ENCODE measurements at regions not wholly inside any gene's neighbourhood (a gene's known extent, or its start where the extent isn't known, plus 50 kb on each side); places are given as distances from the start of the nearest gene placed in this dataset.

- TF ChIP-seq POLR2AphosphoS5 (IDR thresholded peaks at IDR 0.05; ENCODE audit: low read depth): no peak
- peak; percentile 14; the same call in 1 of the 2 replicates for TF ChIP-seq SPI1 (IDR thresholded peaks at IDR 0.05; ENCODE audit: borderline replicate concordance, low read depth)
- DNase-seq (ENCODE audit: low read depth in 1 of 2, low spot score in 1 of 2): peak in 1 of 2 experiments; percentile 9
- Histone ChIP-seq H3K27ac (replicated peaks) (no peak overlapping the region), H3K27me3 (ENCODE audit: insufficient read depth, poor library complexity, severe bottlenecking) (no peaks in the 10 kb centered on the region), H3K4me3 (replicated peaks; ENCODE audit: insufficient read depth, low read length) (no peak overlapping the region)
Observed at GRCh38 chr2:46815121-46815802, 100.3 kb downstream of the MCFD2 start.

DNA sequence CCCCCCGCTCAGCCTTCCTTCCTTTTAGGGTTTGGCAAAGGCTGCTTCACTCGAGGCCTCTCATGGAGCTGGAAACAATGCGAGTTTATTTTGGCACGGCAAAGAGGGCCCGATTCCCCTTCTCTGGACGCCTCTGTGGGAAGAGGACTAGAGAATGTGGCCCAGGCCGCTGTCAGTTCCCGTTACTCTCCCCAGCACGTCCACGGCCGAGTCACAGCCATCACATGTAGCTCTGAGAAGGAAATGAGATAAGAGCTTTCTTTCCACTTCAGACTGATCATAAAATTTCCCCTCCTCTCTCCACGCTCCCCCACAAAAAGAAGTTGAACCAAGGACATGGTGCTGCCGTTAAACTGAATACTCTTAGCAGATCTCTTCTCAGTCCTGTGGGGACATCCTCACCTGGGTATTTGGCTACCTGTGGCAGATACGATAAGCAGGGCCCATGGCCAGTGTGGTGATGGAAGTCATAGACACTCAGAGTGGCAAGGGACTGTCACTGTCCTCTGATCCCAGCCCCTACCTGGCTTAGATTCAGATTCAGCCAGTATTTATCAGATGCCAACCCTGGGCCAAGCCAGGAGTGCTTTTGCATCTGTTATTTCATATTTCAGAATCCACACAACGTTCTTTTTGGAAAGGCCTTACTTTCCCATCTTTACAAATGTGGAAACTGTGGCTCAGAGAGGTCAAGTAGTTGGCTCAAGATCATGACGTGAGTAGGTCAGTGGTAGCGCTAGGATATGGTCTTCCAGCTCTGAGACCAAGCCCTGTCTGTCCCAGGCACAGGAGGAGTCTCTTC, 101.2 kb downstream of the MCFD2 start:
- Histone ChIP-seq H3K4me3 (replicated peaks; ENCODE audit: insufficient read depth, low read length) (no peak overlapping the region), H3K27me3 (ENCODE audit: insufficient read depth, poor library complexity, severe bottlenecking) (no peaks in the 10 kb centered on the region), H3K27ac (replicated peaks) (no peak overlapping the region)
- no peak for TF ChIP-seq SPI1 (IDR thresholded peaks at IDR 0.05; ENCODE audit: borderline replicate concordance, low read depth)
- TF ChIP-seq POLR2AphosphoS5 (IDR thresholded peaks at IDR 0.05; ENCODE audit: low read depth): no peak
- no peak for TF ChIP-seq CTCF (IDR thresholded peaks at IDR 0.05; ENCODE audit: insufficient read depth, low read length)
- no peak for TF ChIP-seq GABPA (IDR thresholded peaks at IDR 0.05; ENCODE audit: low read depth)
- TF ChIP-seq, protein P1, sequence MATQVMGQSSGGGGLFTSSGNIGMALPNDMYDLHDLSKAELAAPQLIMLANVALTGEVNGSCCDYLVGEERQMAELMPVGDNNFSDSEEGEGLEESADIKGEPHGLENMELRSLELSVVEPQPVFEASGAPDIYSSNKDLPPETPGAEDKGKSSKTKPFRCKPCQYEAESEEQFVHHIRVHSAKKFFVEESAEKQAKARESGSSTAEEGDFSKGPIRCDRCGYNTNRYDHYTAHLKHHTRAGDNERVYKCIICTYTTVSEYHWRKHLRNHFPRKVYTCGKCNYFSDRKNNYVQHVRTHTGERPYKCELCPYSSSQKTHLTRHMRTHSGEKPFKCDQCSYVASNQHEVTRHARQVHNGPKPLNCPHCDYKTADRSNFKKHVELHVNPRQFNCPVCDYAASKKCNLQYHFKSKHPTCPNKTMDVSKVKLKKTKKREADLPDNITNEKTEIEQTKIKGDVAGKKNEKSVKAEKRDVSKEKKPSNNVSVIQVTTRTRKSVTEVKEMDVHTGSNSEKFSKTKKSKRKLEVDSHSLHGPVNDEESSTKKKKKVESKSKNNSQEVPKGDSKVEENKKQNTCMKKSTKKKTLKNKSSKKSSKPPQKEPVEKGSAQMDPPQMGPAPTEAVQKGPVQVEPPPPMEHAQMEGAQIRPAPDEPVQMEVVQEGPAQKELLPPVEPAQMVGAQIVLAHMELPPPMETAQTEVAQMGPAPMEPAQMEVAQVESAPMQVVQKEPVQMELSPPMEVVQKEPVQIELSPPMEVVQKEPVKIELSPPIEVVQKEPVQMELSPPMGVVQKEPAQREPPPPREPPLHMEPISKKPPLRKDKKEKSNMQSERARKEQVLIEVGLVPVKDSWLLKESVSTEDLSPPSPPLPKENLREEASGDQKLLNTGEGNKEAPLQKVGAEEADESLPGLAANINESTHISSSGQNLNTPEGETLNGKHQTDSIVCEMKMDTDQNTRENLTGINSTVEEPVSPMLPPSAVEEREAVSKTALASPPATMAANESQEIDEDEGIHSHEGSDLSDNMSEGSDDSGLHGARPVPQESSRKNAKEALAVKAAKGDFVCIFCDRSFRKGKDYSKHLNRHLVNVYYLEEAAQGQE (IDR thresholded peaks at IDR 0.05; ENCODE audit: insufficient replicate concordance, low read depth): no peak
- DNase-seq (ENCODE audit: low read depth in 1 of 2, low spot score in 1 of 2): no peak

- no peak for TF ChIP-seq SPI1 (IDR thresholded peaks at IDR 0.05; ENCODE audit: borderline replicate concordance, low read depth)
- Histone ChIP-seq H3K27ac (replicated peaks) (no peak overlapping the region), H3K27me3 (ENCODE audit: insufficient read depth, poor library complexity, severe bottlenecking) (no peaks in the 10 kb centered on the region), H3K4me3 (replicated peaks; ENCODE audit: insufficient read depth, low read length) (no peak overlapping the region)
- DNase-seq (ENCODE audit: low read depth in 1 of 2, low spot score in 1 of 2): no peak
Observed at GRCh38 chr2:46813680-46814079, 101.9 kb downstream of the MCFD2 start.

GRCh38 chr2:46813020-46813415, 102.6 kb downstream of the MCFD2 start:
- Histone ChIP-seq H3K27ac (replicated peaks) (no peak overlapping the region), H3K27me3 (ENCODE audit: insufficient read depth, poor library complexity, severe bottlenecking) (no peaks in the 10 kb centered on the region), H3K4me3 (replicated peaks; ENCODE audit: insufficient read depth, low read length) (no peak overlapping the region)
- no peak for DNase-seq (ENCODE audit: low read depth in 1 of 2, low spot score in 1 of 2)
- TF ChIP-seq CTCF (IDR thresholded peaks at IDR 0.05; ENCODE audit: insufficient read depth, low read length) (no peak), POLR2AphosphoS5 (IDR thresholded peaks at IDR 0.05; ENCODE audit: low read depth) (no peak), SPI1 (IDR thresholded peaks at IDR 0.05; ENCODE audit: borderline replicate concordance, low read depth) (no peak), GABPA (IDR thresholded peaks at IDR 0.05; ENCODE audit: low read depth) (no peak)
- TF ChIP-seq, protein P1 (IDR thresholded peaks at IDR 0.05; ENCODE audit: insufficient replicate concordance, low read depth): no peak
